22Rv1 (cell line): ENCODE measurements at regions not wholly inside any gene's neighbourhood (a gene's known extent, or its start where the extent isn't known, plus 50 kb on each side); places are given as distances from the start of the nearest gene placed in this dataset.

Experiments used
- CTCF ChIP-seq: fragments of 450-650 bp; IDR thresholded peaks from 2 replicates; pipeline ENCODE4 v1.5.1; 2017; ENCODE audit warnings: mild to moderate bottlenecking
- ZFX ChIP-seq: fragments of 450-650 bp; IDR thresholded peaks from 2 replicates; pipeline ENCODE4 v1.6.1; 2017; ENCODE audit warnings: antibody characterized with exemption, borderline replicate concordance

- no peak for TF ChIP-seq CTCF
- TF ChIP-seq ZFX, result no peak
Observed at GRCh38 chr9:33742051-33742450, 53.3 kb upstream of the PRSS3 start.
